CD14-positive monocyte (primary cell): ENCODE measurements at regions not wholly inside any gene's neighbourhood (a gene's known extent, or its start where the extent isn't known, plus 50 kb on each side); places are given as distances from the start of the nearest gene placed in this dataset.

Experiments
- DNase-seq, 3 donors: peaks; one replicate each; pipeline ENCODE4 v3.0.0-alpha.2; 2011 to 2022
- H2AFZ ChIP-seq: 2 replicates; pipeline ENCODE4 v1.6.0; 2012; ENCODE audit warnings: mild to moderate bottlenecking, low read depth, low read length, inconsistent platforms; ENCODE audit not compliant: insufficient read depth, poor library complexity, severe bottlenecking
- H3K27ac ChIP-seq, 2 donors: 1 replicate in 1 of 2; 2 replicates in 1 of 2; pipeline ENCODE4 v1.5.1; 2012 to 2013; ENCODE audit warnings: low read length in 2 of 2, control low read depth in 1 of 2, inconsistent platforms in 1 of 2, low read depth in 1 of 2, mild to moderate bottlenecking in 1 of 2
- H3K27me3 ChIP-seq, 2 donors: one replicate each; pipeline versions ENCODE4 v1.6.0 to v1.6.1; 2011 to 2013; ENCODE audit warnings: low read length in 2 of 2; ENCODE audit not compliant: control insufficient read depth in 2 of 2, insufficient read depth in 2 of 2
- H3K36me3 ChIP-seq, 2 donors: replicated peaks in 1 of 2; 1 replicate in 1 of 2; 2 replicates in 1 of 2; pipeline versions ENCODE4 v1.5.1 to v1.6.1; 2012 to 2013; ENCODE audit warnings: low read length in 2 of 2, control low read depth in 1 of 2, inconsistent platforms in 1 of 2, mild to moderate bottlenecking in 1 of 2; ENCODE audit not compliant: insufficient read depth in 2 of 2, control insufficient read depth in 1 of 2
- H3K4me1 ChIP-seq, 2 donors: 1 replicate in 1 of 2; 2 replicates in 1 of 2; pipeline versions ENCODE4 v1.5.1 to v1.6.1; 2012 to 2013; ENCODE audit warnings: low read length in 2 of 2, control low read depth in 1 of 2, inconsistent platforms in 1 of 2, mild to moderate bottlenecking in 1 of 2, moderate library complexity in 1 of 2; ENCODE audit not compliant: insufficient read depth in 2 of 2, control insufficient read depth in 1 of 2
- H3K4me2 ChIP-seq: replicated peaks from 2 replicates; pipeline ENCODE3; 2012; ENCODE audit warnings: low read length, moderate library complexity, mild to moderate bottlenecking; ENCODE audit not compliant: poor library complexity, severe bottlenecking; ENCODE audit errors: extremely low read depth
- H3K4me3 ChIP-seq, 3 experiments: fragments of 200-600 bp in 1 of 3; sonication (generic) in 1 of 3; replicated peaks in 1 of 3; 1 replicate in 2 of 3; 2 replicates in 1 of 3; pipeline ENCODE4 v1.5.1; 2011 to 2013; ENCODE audit warnings: low read length in 3 of 3, mild to moderate bottlenecking in 3 of 3, control low read depth in 2 of 3, low read depth in 2 of 3, inconsistent platforms in 1 of 3, moderate library complexity in 1 of 3
- H3K79me2 ChIP-seq: 2 replicates; pipeline ENCODE4 v1.6.0; 2012; ENCODE audit warnings: mild to moderate bottlenecking, control low read depth, inconsistent platforms, low read length, moderate library complexity; ENCODE audit not compliant: insufficient read depth
- H3K9ac ChIP-seq: 2 replicates; pipeline ENCODE4 v1.6.0; 2017; ENCODE audit warnings: low read length, mild to moderate bottlenecking; ENCODE audit not compliant: insufficient read depth, poor library complexity, severe bottlenecking
- H3K9me3 ChIP-seq, 2 donors: replicated peaks in 1 of 2; 1 replicate in 1 of 2; 2 replicates in 1 of 2; pipeline versions ENCODE4 v1.5.1 to v1.6.1; 2012 to 2013; ENCODE audit warnings: low read length in 2 of 2, control low read depth in 1 of 2; ENCODE audit not compliant: control insufficient read depth in 1 of 2, insufficient read depth in 1 of 2
- H4K20me1 ChIP-seq: 2 replicates; pipeline ENCODE4 v1.6.0; 2012; ENCODE audit warnings: mild to moderate bottlenecking, low read length, control low read depth, moderate library complexity; ENCODE audit not compliant: insufficient read depth
- H3K27ac Mint-ChIP-seq, 7 donors: one replicate each; pipeline ENCODE4 v1.8.0; 2020; ENCODE audit warnings: mild to moderate bottlenecking in 7 of 7, mixed read lengths in 7 of 7, moderate library complexity in 6 of 7, inconsistent platforms in 2 of 7
- H3K27me3 Mint-ChIP-seq, 3 donors: one replicate each; pipeline ENCODE4 v1.8.0; 2021 to 2022; ENCODE audit warnings: low read depth in 3 of 3, mild to moderate bottlenecking in 3 of 3, mixed read lengths in 3 of 3, moderate library complexity in 3 of 3, inconsistent platforms in 1 of 3
- H3K36me3 Mint-ChIP-seq, 2 donors: one replicate each; pipeline ENCODE4 v1.8.0; 2020; ENCODE audit warnings: mixed read lengths in 2 of 2, inconsistent platforms in 1 of 2, mild to moderate bottlenecking in 1 of 2
- H3K4me1 Mint-ChIP-seq: one replicate; pipeline ENCODE4 v1.8.0; 2020; ENCODE audit warnings: mild to moderate bottlenecking, mixed read lengths
- H3K4me3 Mint-ChIP-seq, 2 donors: one replicate each; pipeline ENCODE4 v1.8.0; 2020; ENCODE audit warnings: mild to moderate bottlenecking in 2 of 2, mixed read lengths in 2 of 2, moderate library complexity in 1 of 2
- H3K9me3 Mint-ChIP-seq, 7 donors: one replicate each; pipeline ENCODE4 v1.8.0; 2020 to 2022; ENCODE audit warnings: mixed read lengths in 7 of 7, mild to moderate bottlenecking in 6 of 7, moderate library complexity in 6 of 7, inconsistent platforms in 2 of 7
- WGBS: methylation state at CpG from one replicate; pipeline ENCODE4 v1.1.5; 2013; ENCODE audit warnings: missing lambda C conversion rate; ENCODE audit not compliant: insufficient coverage; 5-methylcytosine and 5-hydroxymethylcytosine counted together
- intact Hi-C, 2 donors: fragments of 100-400 bp; cut with micrococcal nuclease; formaldehyde crosslinking; loops; one replicate each; pipeline versions ENCODE4 v1.15.0 to v1.15.1; 2023
- TF ChIP-seq, protein P1 (sequence below): fragments of 200-600 bp; IDR thresholded peaks from one replicate; pipeline ENCODE4 v1.8.0; 2022; ENCODE audit warnings: antibody characterized with exemption, mild to moderate bottlenecking

DNA sequence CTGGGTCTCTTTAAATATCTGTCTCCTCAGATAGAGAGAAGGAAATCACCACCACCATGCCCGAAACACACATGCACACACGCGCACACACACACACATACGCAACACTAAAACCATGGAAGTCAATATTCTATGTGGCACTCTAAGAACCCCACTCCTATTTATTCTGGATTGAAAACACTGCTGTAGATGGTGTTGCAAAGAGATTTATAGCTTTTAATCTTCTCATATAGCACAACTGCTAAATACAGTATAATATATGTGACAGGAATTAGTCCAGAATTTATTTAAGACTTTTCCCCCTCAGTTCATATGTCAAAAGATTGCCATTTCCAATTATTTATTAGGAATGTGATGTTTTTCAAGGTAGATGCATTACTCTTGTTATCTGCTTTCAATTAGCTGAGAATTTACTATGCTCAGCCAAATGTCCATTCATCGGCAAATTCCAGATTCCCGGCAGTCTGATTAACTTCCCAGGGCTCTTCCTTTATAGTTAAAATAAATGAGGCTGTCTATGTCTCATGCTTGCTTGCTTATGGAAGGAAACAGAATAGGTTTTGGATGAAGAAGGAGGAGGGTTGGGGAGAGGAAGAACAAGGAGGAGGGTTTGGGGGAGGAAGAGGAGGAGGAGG is 115.4 kb upstream of the NDP start:
- Histone ChIP-seq H3K9me3 (no peaks in the 10 kb centered on the region), H3K36me3 (no peaks in the 10 kb centered on the region), H3K4me2 (no peak overlapping the region), H3K27me3 (peaks cover 0 to 3% of the 10 kb centered on the region in 2 donors), H2AFZ (no peak overlapping the region), H3K4me1 (peaks cover 0 to 2% of the 10 kb centered on the region in 2 donors), H3K9ac (no peak overlapping the region), H3K79me2 (no peaks in the 10 kb centered on the region), H4K20me1 (no peaks in the 10 kb centered on the region), H3K27ac (no peak overlapping the region), H3K4me3 (no peak overlapping the region)
- Mint-ChIP-seq H3K27ac (no peak overlapping the region), H3K9me3 (peaks cover 0 to 7% (median 0%) of the 10 kb centered on the region in 7 donors), H3K27me3 (peaks cover 0 to 2% (median 0%) of the 10 kb centered on the region in 3 donors), H3K36me3 (no peaks in the 10 kb centered on the region), H3K4me3 (no peak overlapping the region), H3K4me1 (peaks cover 11% of the 10 kb centered on the region)
- DNase-seq, result no peak
- WGBS, result no CpG with 5 or more reads among the region's 6 CpGs
- TF ChIP-seq, protein P1, sequence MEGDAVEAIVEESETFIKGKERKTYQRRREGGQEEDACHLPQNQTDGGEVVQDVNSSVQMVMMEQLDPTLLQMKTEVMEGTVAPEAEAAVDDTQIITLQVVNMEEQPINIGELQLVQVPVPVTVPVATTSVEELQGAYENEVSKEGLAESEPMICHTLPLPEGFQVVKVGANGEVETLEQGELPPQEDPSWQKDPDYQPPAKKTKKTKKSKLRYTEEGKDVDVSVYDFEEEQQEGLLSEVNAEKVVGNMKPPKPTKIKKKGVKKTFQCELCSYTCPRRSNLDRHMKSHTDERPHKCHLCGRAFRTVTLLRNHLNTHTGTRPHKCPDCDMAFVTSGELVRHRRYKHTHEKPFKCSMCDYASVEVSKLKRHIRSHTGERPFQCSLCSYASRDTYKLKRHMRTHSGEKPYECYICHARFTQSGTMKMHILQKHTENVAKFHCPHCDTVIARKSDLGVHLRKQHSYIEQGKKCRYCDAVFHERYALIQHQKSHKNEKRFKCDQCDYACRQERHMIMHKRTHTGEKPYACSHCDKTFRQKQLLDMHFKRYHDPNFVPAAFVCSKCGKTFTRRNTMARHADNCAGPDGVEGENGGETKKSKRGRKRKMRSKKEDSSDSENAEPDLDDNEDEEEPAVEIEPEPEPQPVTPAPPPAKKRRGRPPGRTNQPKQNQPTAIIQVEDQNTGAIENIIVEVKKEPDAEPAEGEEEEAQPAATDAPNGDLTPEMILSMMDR, result no peak
- intact Hi-C loops, result no loop called here

DNA sequence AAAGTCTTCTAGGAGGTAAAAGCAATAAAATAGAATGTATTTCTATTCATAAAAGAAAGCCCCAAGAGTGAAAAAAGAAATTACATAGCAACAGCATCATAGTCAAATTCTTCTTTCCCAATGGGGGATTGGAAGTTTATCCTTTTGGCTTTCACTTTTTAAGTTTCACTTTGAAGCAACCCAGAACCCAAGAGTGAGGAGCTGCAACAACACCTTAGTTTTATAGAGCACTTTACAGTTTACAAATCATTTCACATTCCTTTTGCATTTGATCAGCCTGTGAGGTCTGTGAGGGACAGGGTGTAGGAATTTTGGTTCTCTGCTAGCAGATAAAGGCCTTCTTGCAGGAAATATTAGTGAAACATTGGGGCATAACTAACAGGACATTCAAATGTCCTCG is 112.0 kb upstream of the NDP start:
- H3K4me3 Mint-ChIP-seq, result no peak overlapping the region
- Histone ChIP-seq H3K9ac (no peak overlapping the region), H4K20me1 (no peaks in the 10 kb centered on the region), H3K4me3 (no peak overlapping the region), H3K9me3 (no peaks in the 10 kb centered on the region), H3K27me3 (peaks cover 0 to 3% of the 10 kb centered on the region in 2 donors), H3K79me2 (no peaks in the 10 kb centered on the region), H3K36me3 (no peaks in the 10 kb centered on the region), H3K27ac (no peak overlapping the region), H3K4me2 (no peak overlapping the region), H3K4me1 (no peaks in the 10 kb centered on the region), H2AFZ (no peak overlapping the region)
- no peak overlapping the region for H3K27ac Mint-ChIP-seq
- no CpG with 5 or more reads among the region's 1 CpG for WGBS
- H3K36me3 Mint-ChIP-seq, result no peaks in the 10 kb centered on the region
- no peak for DNase-seq
- TF ChIP-seq, protein P1, result no peak
- peaks cover 2% of the 10 kb centered on the region for H3K4me1 Mint-ChIP-seq
- peaks cover 0 to 6% (median 0%) of the 10 kb centered on the region in 3 donors for H3K27me3 Mint-ChIP-seq
- intact Hi-C loops, result no loop called here
- H3K9me3 Mint-ChIP-seq, result peaks cover 0 to 7% (median 0%) of the 10 kb centered on the region in 7 donors
